Liver (tissue), 8 donors: ENCODE measurements at regions not wholly inside any gene's neighbourhood (a gene's known extent, or its start where the extent isn't known, plus 50 kb on each side); places are given as distances from the start of the nearest gene placed in this dataset.

Source experiments
- DNase-seq: peaks from one replicate; pipeline ENCODE4 v3.0.0-alpha.2; 2017; ENCODE audit warnings: low spot score
- H3K27ac ChIP-seq, 2 donors: one replicate each; pipeline ENCODE4 v1.7.0; 2013; ENCODE audit warnings: inconsistent platforms in 2 of 2, low read length in 2 of 2, control low read depth in 1 of 2, low read depth in 1 of 2, mild to moderate bottlenecking in 1 of 2
- H3K27me3 ChIP-seq, 4 donors: one replicate each; pipeline versions ENCODE4 v1.6.1 to v1.7.0; 2013; ENCODE audit warnings: low read length in 3 of 4, inconsistent platforms in 1 of 4, mild to moderate bottlenecking in 1 of 4, moderate library complexity in 1 of 4; ENCODE audit not compliant: control insufficient read depth in 4 of 4, insufficient read depth in 4 of 4
- H3K36me3 ChIP-seq, 4 donors: one replicate each; pipeline versions ENCODE4 v1.6.1 to v1.7.0; 2013; ENCODE audit warnings: low read length in 3 of 4, mild to moderate bottlenecking in 3 of 4, low read depth in 1 of 4, moderate library complexity in 1 of 4; ENCODE audit not compliant: control insufficient read depth in 4 of 4, insufficient read depth in 3 of 4
- H3K4me1 ChIP-seq, 4 donors: one replicate each; pipeline versions ENCODE4 v1.6.1 to v1.7.0; 2013; ENCODE audit warnings: low read length in 3 of 4, mild to moderate bottlenecking in 3 of 4, moderate library complexity in 1 of 4; ENCODE audit not compliant: control insufficient read depth in 4 of 4, insufficient read depth in 4 of 4
- H3K4me3 ChIP-seq, 3 donors: one replicate each; pipeline versions ENCODE4 v1.6.1 to v1.7.0; 2013; ENCODE audit warnings: low read length in 3 of 3, control low read depth in 1 of 3, low read depth in 1 of 3, mild to moderate bottlenecking in 1 of 3
- H3K9ac ChIP-seq, 2 donors: one replicate each; pipeline ENCODE4 v1.7.0; 2013; ENCODE audit warnings: low read length in 2 of 2, mild to moderate bottlenecking in 2 of 2, moderate library complexity in 2 of 2, control low read depth in 1 of 2, low read depth in 1 of 2
- H3K9me3 ChIP-seq, 4 donors: one replicate each; pipeline versions ENCODE4 v1.6.1 to v1.7.0; 2013; ENCODE audit warnings: low read length in 3 of 4; ENCODE audit not compliant: control insufficient read depth in 4 of 4
- ATF3 ChIP-seq: IDR thresholded peaks from 2 replicates; pipeline ENCODE4 v1.6.1; 2016; ENCODE audit warnings: antibody characterized with exemption
- EGR1 ChIP-seq, 2 donors: IDR thresholded peaks; 2 replicates each; pipeline ENCODE4 v1.6.1; 2016 to 2018; ENCODE audit warnings: antibody characterized with exemption in 2 of 2, low read depth in 2 of 2
- FOXA1 ChIP-seq: IDR thresholded peaks from 2 replicates; pipeline ENCODE4 v1.6.1; 2016; ENCODE audit warnings: antibody characterized with exemption
- FOXA2 ChIP-seq: IDR thresholded peaks from 2 replicates; pipeline ENCODE4 v1.6.1; 2016; ENCODE audit warnings: antibody characterized with exemption
- GABPA ChIP-seq, 2 donors: IDR thresholded peaks in 1 of 2; conservative IDR thresholded peaks in 1 of 2; 2 replicates each; pipeline ENCODE4 v1.6.1; 2016; ENCODE audit warnings: antibody characterized with exemption in 2 of 2, mild to moderate bottlenecking in 1 of 2, moderate library complexity in 1 of 2
- HNF4A ChIP-seq, 2 donors: conservative IDR thresholded peaks; 2 replicates each; pipeline ENCODE4 v1.6.1; 2016; ENCODE audit warnings: antibody characterized with exemption in 2 of 2, mild to moderate bottlenecking in 2 of 2
- HNF4G ChIP-seq: IDR thresholded peaks from 2 replicates; pipeline ENCODE4 v1.6.1; 2016; ENCODE audit warnings: antibody characterized with exemption
- JUND ChIP-seq, 2 donors: IDR thresholded peaks; 2 replicates each; pipeline ENCODE4 v1.6.1; 2016; ENCODE audit warnings: antibody characterized with exemption in 2 of 2
- NR2F2 ChIP-seq: IDR thresholded peaks from 2 replicates; pipeline ENCODE4 v1.6.1; 2016; ENCODE audit warnings: antibody characterized with exemption
- RAD21 ChIP-seq, 2 donors: IDR thresholded peaks; 2 replicates each; pipeline ENCODE4 v1.6.1; 2016; ENCODE audit warnings: antibody characterized with exemption in 2 of 2, mild to moderate bottlenecking in 2 of 2
- REST ChIP-seq: IDR thresholded peaks from 2 replicates; pipeline ENCODE4 v1.6.1; 2016; ENCODE audit warnings: antibody characterized with exemption, mild to moderate bottlenecking
- RXRA ChIP-seq, 2 donors: IDR thresholded peaks; 2 replicates each; pipeline ENCODE4 v1.6.1; 2017 to 2018; ENCODE audit warnings: antibody characterized with exemption in 2 of 2, mild to moderate bottlenecking in 1 of 2
- SP1 ChIP-seq: IDR thresholded peaks from 2 replicates; pipeline ENCODE4 v1.6.1; 2018; ENCODE audit warnings: antibody characterized with exemption, mild to moderate bottlenecking
- TAF1 ChIP-seq: conservative IDR thresholded peaks from 2 replicates; pipeline ENCODE4 v1.6.1; 2016; ENCODE audit warnings: antibody characterized with exemption, mild to moderate bottlenecking
- YY1 ChIP-seq: IDR thresholded peaks from 2 replicates; pipeline ENCODE4 v1.6.1; 2016; ENCODE audit warnings: antibody characterized with exemption, mild to moderate bottlenecking
- WGBS: extraction: QIAGEN DNeasy Blood & Tissue Kit; methylation state at CpG from one replicate; pipeline ENCODE4 v1.1.7; 2013; 5-methylcytosine and 5-hydroxymethylcytosine counted together
- TF ChIP-seq, protein P1 (sequence below): IDR thresholded peaks from 2 replicates; pipeline ENCODE4 v1.6.1; 2016; ENCODE audit warnings: antibody characterized with exemption
- TF ChIP-seq, protein P2 (sequence below): IDR thresholded peaks from 2 replicates; pipeline ENCODE4 v1.6.1; 2016; ENCODE audit warnings: antibody characterized with exemption
- TF ChIP-seq, protein P3 (sequence below): fragments of 150-350 bp; IDR thresholded peaks from 2 replicates; pipeline ENCODE4 v1.5.1; 2017; ENCODE audit warnings: improper control_type of control experiment, low read depth, low read length; ENCODE audit not compliant: missing input control
- donor health status: healthy.
- donor health status: healthy.
- donor health status: healthy.
- donor health status: healthy.
- donor health status: healthy.

DNA sequence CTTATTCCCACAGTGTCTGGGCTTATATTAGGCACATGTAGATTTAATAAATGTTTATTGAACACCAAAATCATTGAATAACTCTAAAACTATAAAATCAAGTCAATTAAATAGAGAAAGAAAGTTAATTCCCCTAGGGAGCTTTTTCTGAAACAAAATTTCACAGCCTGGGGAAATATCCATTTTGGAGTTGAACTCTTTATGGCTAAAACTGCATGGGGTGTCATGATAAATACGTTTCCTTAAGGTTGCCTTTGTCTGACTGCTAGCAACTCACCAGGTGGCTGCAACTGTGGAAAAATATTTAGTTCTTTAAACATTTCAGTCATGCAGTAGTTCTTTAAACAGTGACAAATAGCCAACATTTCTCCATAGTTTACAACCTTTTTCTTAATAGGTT is 496.1 kb downstream of the LRRIQ3 start:
- TF ChIP-seq YY1 (no peak), EGR1 (IDR thresholded peaks at IDR 0.05; ENCODE audit: low read depth in 2 of 2) (no peak), RXRA (IDR thresholded peaks at IDR 0.05) (no peak), REST (no peak), FOXA1 (no peak), ATF3 (no peak), GABPA (IDR thresholded peaks at IDR 0.05 in 1 of 2, conservative IDR thresholded peaks at IDR 0.05 in 1 of 2) (no peak), RAD21 (IDR thresholded peaks at IDR 0.05) (no peak), TAF1 (no peak), HNF4G (no peak), FOXA2 (no peak), SP1 (no peak), NR2F2 (no peak), JUND (IDR thresholded peaks at IDR 0.05) (no peak), HNF4A (conservative IDR thresholded peaks at IDR 0.05) (no peak)
- TF ChIP-seq, protein P1, sequence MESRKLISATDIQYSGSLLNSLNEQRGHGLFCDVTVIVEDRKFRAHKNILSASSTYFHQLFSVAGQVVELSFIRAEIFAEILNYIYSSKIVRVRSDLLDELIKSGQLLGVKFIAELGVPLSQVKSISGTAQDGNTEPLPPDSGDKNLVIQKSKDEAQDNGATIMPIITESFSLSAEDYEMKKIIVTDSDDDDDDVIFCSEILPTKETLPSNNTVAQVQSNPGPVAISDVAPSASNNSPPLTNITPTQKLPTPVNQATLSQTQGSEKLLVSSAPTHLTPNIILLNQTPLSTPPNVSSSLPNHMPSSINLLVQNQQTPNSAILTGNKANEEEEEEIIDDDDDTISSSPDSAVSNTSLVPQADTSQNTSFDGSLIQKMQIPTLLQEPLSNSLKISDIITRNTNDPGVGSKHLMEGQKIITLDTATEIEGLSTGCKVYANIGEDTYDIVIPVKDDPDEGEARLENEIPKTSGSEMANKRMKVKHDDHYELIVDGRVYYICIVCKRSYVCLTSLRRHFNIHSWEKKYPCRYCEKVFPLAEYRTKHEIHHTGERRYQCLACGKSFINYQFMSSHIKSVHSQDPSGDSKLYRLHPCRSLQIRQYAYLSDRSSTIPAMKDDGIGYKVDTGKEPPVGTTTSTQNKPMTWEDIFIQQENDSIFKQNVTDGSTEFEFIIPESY = no peak
- TF ChIP-seq, protein P2, sequence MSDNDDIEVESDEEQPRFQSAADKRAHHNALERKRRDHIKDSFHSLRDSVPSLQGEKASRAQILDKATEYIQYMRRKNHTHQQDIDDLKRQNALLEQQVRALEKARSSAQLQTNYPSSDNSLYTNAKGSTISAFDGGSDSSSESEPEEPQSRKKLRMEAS = no peak
- TF ChIP-seq, protein P3, sequence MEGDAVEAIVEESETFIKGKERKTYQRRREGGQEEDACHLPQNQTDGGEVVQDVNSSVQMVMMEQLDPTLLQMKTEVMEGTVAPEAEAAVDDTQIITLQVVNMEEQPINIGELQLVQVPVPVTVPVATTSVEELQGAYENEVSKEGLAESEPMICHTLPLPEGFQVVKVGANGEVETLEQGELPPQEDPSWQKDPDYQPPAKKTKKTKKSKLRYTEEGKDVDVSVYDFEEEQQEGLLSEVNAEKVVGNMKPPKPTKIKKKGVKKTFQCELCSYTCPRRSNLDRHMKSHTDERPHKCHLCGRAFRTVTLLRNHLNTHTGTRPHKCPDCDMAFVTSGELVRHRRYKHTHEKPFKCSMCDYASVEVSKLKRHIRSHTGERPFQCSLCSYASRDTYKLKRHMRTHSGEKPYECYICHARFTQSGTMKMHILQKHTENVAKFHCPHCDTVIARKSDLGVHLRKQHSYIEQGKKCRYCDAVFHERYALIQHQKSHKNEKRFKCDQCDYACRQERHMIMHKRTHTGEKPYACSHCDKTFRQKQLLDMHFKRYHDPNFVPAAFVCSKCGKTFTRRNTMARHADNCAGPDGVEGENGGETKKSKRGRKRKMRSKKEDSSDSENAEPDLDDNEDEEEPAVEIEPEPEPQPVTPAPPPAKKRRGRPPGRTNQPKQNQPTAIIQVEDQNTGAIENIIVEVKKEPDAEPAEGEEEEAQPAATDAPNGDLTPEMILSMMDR = no peak
- no peak for DNase-seq
- WGBS = 34% methylated on average over 1 of the region's 1 CpG

DNA sequence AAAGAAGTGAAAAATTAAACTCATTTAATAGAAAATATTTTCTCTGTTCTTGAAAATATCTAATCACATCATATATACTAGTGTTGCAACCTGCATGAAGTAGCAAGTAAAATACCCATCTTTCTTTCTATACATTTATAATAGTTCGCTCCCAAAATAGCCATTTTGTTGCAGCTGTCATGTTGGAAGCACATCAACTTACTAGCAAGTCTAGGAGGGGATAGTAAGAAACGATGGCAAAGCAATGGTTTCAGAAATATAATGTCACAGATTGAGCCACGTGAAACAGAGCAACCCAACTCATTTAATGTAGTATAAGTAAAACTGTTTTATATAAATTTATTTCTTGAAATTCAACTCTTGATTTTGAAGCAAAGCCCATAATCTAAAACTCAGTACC is 521.8 kb downstream of the LRRIQ3 start:
- H3K9me3 ChIP-seq = no peaks in the 10 kb centered on the region
- H3K9ac ChIP-seq = no peak overlapping the region
- H3K4me3 ChIP-seq = no peak overlapping the region
- DNase-seq = no peak
- no peaks in the 10 kb centered on the region for H3K4me1 ChIP-seq
- H3K27ac ChIP-seq = no peak overlapping the region
- no peaks in the 10 kb centered on the region for H3K27me3 ChIP-seq
- 62% methylated on average over 3 of the region's 3 CpGs for WGBS
- TF ChIP-seq REST (no peak), FOXA2 (no peak), NR2F2 (no peak)
- TF ChIP-seq, protein P2 = no peak
- no peaks in the 10 kb centered on the region for H3K36me3 ChIP-seq

More for the DNA sequence above, 496.1 kb downstream of the LRRIQ3 start:
- Histone ChIP-seq H3K4me1 (no peaks in the 10 kb centered on the region), H3K36me3 (no peaks in the 10 kb centered on the region), H3K27ac (no peak overlapping the region), H3K9ac (no peak overlapping the region), H3K9me3 (no peaks in the 10 kb centered on the region), H3K4me3 (no peak overlapping the region), H3K27me3 (no peaks in the 10 kb centered on the region)
